ENCODE measurements at regions not wholly inside any gene's neighbourhood (a gene's known extent, or its start where the extent isn't known, plus 50 kb on each side); places are given as distances from the start of the nearest gene placed in this dataset.

- DNase-seq, result no peak
- TF ChIP-seq CTCF (IDR thresholded peaks at IDR 0.05), result no peak
- TF ChIP-seq POLR2A (IDR thresholded peaks at IDR 0.05), result no peak
- no peaks in the 10 kb centered on the region for H3K4me1 ChIP-seq
Observed at GRCh38 chr9:81776390-81776789, 87.0 kb upstream of the TLE1 start.

GRCh38 chr9:81776834-81777233 is 87.5 kb upstream of the TLE1 start:
- Histone ChIP-seq H3K27ac (no peak overlapping the region), H3K27me3 (no peaks in the 10 kb centered on the region), H3K4me3 (no peak overlapping the region), H3K36me3 (no peaks in the 10 kb centered on the region), H3K9me3 (no peaks in the 10 kb centered on the region), H3K4me1 (no peaks in the 10 kb centered on the region)
- TF ChIP-seq POLR2A (IDR thresholded peaks at IDR 0.05) (no peak), CTCF (IDR thresholded peaks at IDR 0.05) (no peak)
- no peak for DNase-seq

More at GRCh38 chr9:81776390-81776789, 87.0 kb upstream of the TLE1 start:
- Histone ChIP-seq H3K27ac (no peak overlapping the region), H3K4me3 (no peak overlapping the region), H3K27me3 (no peaks in the 10 kb centered on the region), H3K9me3 (no peaks in the 10 kb centered on the region), H3K36me3 (no peaks in the 10 kb centered on the region)

- Histone ChIP-seq H3K36me3 (no peaks in the 10 kb centered on the region), H3K27me3 (no peaks in the 10 kb centered on the region), H3K27ac (no peak overlapping the region), H3K9me3 (no peaks in the 10 kb centered on the region), H3K4me1 (no peaks in the 10 kb centered on the region), H3K4me3 (no peak overlapping the region)
- TF ChIP-seq POLR2A (IDR thresholded peaks at IDR 0.05) (no peak), CTCF (IDR thresholded peaks at IDR 0.05) (no peak)
- no peak for DNase-seq
Observed at GRCh38 chr9:81777482-81777881, 88.1 kb upstream of the TLE1 start.

GRCh38 chr9:81782313-81782995 is 93.1 kb upstream of the TLE1 start:
- TF ChIP-seq CTCF (IDR thresholded peaks at IDR 0.05) (no peak), POLR2A (IDR thresholded peaks at IDR 0.05) (no peak)
- H3K27me3 ChIP-seq, result no peaks in the 10 kb centered on the region

GRCh38 chr9:81787747-81788632 is 98.6 kb upstream of the TLE1 start:
- Histone ChIP-seq H3K4me3 (no peak overlapping the region), H3K27me3 (no peaks in the 10 kb centered on the region), H3K27ac (no peak overlapping the region), H3K9me3 (no peaks in the 10 kb centered on the region), H3K36me3 (no peaks in the 10 kb centered on the region), H3K4me1 (no peaks in the 10 kb centered on the region)
- DNase-seq, result no peak
- no peak for TF ChIP-seq POLR2A (IDR thresholded peaks at IDR 0.05)
- no peak for TF ChIP-seq CTCF (IDR thresholded peaks at IDR 0.05)

More at GRCh38 chr9:81782313-81782995, 93.1 kb upstream of the TLE1 start:
- Histone ChIP-seq H3K27ac (no peak overlapping the region), H3K4me3 (no peak overlapping the region), H3K36me3 (no peaks in the 10 kb centered on the region), H3K9me3 (no peaks in the 10 kb centered on the region), H3K4me1 (no peaks in the 10 kb centered on the region)
- no peak for DNase-seq

All from Peyer's patch (tissue), 4 donors.